GM19351 (cell line): ENCODE measurements at regions not wholly inside any gene's neighbourhood (a gene's known extent, or its start where the extent isn't known, plus 50 kb on each side); places are given as distances from the start of the nearest gene placed in this dataset.

Experiments
- ATAC-seq: cut with Tn5 transposase; IDR thresholded peaks from one replicate; pipeline ENCODE4 v1.9.1; 2021; ENCODE audit warnings: mild to moderate bottlenecking, moderate library complexity; ENCODE audit not compliant: unreplicated experiment

DNA sequence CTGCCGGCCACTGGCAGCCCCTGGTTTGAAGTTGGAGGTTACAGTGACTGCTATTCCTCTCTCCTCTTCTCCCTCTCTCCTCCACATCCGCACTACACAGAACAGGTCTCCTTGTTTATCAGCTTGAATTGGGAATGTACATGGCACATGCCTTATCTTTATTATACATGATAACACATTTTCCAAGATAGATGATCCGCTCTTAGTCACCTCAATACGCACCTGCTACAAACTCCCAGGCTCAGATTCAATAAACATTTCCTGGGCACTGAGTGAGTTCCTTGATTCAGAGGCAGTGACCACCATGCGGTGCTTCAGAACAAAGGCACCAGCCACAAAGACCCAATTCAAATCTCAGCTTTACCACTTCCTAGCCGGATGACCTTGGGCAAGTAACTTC, 227.7 kb downstream of the TSHZ3 start:
- no peak for ATAC-seq

DNA sequence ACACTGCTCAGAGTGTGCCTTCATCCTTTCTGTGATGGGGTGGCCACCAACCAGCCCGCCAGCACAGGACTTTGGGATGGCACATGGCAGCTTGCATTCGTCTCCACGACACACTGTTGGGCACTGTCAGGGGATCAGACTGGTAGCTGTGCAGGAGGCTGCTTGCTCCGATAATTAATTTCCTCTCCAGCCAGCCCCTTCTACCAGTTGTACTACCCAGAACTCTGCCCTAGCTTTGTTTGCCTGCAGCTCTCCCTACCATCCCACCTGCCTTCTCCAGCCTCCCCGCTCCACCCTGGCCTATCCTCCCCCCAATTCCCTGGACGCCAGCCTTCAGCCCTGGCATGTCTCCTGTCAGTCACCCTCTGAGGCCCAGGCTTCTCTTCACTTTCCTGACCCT, 228.3 kb downstream of the TSHZ3 start:
- no peak for ATAC-seq

DNA sequence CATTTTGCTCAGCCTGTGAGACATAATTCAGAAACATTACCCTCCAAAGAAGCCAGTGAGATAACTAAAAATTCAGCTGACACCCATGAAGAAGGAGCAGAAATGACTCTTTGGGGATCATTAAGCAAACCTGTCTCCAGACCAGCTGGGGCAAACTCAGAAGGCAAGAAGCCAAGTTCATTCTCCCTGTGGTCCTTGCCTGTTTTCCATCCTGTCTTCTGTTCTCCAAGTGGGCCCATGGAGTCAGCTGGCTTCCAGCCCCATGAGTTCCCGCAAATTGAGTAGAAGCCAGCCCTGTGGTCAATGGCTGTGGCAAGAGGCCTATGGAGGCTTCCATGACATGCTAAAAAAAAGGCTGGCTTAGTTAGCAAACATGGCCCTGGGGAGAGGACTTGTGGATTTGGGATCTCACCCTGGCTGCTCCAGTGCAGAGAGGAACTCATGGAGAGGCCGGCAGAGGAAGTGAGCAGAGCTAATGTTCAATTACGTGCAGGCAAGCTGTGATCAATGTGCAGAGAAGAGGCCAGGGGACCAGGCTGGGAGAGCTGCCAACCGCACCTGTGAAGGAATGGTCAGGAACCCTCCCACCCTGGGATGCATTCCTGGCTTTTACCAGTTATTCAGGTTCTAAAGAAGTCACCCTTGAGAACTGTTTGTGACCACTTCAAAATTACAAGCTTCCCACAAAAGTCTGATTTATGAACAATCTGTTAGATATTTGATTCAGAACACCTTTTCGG, 229.1 kb downstream of the TSHZ3 start:
- ATAC-seq, result no peak

DNA sequence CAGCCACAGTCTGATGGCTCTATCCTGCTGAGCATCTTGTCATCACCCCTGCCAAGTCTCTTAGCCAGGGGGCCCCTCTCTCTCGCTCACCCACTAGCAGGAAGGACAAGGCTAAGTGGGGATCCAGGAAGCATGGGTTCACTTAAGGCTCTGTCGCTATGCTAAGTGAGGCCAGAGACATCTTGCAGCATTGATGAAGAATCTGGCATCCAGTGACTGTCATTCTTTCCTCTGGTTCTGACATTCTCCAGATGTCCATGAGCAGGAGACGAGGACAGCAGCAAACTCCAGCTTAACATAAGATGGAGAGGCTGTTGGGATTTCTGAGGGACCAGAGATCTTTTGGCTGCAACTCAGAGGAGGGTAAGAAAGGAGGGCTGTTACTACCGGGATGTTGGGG, 230.2 kb downstream of the TSHZ3 start:
- no peak for ATAC-seq

DNA sequence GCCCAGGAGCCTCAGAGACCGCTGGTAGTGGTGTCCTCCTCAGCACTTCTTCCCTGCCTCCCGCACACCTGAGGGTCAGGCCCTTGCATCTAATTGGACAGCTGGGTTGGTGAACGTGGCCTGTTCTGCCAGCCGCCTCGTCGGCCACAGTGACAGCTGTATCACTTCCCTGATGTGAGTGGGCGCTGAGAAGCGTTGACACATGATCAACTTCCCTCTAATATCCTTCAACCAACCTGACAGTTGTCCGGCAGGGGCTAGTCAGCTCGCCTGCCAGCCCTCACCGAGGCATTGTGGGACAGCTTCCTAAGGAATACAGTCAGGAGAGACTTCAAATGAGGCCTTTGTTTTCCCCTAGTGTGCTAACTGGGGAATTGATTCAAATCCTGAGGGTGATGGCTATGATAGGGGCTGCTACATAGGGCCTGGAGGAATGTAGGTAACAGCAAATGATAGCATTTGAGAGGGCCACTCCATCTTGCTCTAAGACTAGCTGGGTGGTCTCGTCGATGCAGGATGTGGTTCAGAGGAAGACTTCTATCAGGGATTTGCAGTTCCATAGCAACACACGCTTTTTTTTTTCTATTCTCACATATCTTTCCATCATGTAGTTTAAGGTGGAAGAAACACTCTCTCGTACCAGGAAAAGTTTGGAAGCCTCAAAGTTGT, 230.8 kb downstream of the TSHZ3 start:
- ATAC-seq, result no peak

DNA sequence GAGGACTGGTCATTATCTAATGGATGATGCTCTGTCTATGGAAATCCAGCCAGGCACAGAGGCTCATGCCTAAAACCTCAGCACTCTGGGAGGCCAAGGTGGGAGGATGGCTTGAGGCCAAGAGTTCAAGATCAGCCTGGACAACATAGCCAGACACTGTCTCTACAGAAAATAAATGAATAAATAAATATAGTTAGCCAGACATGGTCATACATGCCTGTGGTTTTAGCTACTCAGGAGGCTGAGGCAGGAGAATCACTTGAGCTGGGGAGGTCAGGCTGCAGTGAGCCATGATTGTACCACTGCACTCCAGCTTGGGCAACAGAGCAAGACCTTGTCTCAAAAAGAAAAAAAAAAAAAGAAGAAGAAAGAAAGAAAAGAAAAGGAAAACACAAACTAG, 234.7 kb downstream of the TSHZ3 start:
- ATAC-seq, result no peak

DNA sequence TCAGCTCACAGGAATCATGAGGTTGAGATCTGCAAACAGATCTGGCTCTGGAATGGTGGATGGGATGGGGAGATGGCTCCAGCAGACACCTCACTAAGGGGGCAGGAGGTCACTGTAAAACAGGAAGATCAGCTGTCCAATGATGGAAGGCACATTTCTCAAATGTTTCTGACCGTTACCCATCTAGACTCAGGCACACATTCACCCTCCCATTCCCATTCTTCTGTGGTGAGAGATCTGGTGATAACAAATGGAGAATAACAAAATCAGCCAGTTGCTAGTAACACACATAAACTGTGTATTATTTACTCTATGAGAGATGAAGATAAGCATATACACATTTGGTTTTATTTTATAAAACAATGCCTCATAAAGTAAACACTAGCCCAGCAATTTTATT, 235.9 kb downstream of the TSHZ3 start:
- no peak for ATAC-seq

DNA sequence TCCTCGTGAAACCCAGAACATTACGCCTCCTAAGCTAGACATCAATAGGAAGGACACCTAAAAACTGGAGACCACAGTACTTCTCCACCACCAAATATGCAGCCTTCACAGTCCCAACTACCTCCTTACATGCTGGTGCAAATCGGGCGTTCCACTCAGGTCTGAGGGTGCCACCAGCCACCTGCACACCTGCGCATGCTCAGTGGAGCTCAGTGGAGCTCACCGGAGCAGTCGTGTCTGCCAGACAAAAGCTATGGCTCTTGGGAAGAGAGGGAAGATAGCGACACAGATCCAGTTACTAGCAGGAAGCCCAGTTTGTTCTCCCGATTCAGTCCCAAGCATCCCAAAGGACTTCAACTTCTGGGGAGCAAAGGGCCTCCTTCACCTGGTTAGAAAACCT, 237.1 kb downstream of the TSHZ3 start:
- ATAC-seq, result no peak

DNA sequence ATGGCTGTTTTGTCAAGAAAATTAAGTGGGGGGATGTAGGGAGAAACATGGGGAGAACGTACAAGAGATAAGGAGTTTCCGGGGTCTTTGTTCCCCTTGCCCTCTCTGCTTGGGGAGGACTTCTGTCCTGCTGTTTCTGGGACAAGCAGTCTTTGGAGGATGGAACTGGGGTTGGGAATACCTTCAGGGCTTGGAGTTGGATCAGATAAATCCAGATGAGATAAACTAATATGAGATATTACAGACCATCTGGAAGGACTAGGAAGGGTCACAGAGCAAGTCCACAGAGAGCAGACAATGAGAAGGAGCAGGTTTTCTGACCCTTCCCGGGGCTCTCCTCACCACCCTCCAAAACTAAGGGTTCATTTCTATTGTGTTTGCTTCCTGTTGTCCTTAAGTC, 237.5 kb downstream of the TSHZ3 start:
- ATAC-seq, result no peak

DNA sequence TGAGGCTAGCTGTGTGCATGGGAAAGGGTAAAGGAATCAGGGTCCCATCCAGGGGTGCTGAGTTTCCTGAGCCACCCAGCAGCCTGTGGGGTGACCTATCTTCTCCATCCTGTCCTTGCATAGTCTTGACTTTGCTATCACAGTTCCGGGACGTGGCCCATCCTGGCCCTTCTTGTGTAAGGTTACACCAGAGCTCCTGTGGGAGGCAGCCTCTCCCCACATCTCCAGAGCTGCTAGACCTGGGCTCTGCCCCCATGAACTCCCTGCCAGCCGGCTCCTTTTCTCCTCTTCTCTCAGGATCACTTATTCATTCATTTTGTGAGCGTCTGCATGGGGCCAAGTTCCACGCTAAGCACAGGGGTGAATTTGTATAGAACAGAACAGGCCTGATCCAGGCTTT, 238.9 kb downstream of the TSHZ3 start:
- no peak for ATAC-seq

DNA sequence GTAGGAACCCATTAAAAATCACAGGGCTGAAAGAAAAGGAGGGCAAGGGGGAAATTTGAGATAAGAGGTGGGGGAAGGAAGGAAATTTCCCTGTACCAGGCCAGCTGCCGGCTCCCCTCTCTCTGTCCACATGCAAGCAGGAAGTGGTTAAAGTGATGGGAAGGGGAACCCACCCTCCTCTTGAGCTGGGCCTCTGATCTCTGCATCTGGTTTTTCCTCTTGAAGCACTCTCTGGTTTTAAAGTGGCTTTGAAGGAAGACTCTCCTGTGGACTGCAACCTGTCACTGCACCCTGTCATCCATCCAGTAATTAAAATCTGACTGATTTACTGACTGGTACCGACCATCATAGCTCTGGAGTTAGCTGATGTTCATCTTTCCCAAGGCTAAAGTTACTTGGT, 239.6 kb downstream of the TSHZ3 start:
- no peak for ATAC-seq

DNA sequence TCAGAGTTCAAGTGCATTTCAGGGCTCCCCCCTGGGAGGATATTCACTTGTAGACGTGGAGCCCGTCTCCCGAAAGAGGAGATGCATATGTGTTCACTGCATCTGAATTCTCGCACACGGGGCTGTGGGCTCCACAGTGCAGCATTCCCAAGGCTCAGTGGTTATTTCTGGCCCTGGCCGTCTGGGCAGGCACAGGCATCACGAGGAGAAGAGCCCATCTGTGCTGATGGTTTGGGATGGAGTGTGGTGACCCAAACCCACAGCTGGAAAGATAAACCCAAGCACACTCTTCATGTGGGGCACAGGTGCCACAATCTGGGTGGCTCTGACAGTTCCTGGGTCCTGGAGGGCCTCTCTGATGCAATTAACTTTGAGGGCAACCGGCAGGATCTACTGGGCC, 242.1 kb downstream of the TSHZ3 start:
- ATAC-seq, result no peak

DNA sequence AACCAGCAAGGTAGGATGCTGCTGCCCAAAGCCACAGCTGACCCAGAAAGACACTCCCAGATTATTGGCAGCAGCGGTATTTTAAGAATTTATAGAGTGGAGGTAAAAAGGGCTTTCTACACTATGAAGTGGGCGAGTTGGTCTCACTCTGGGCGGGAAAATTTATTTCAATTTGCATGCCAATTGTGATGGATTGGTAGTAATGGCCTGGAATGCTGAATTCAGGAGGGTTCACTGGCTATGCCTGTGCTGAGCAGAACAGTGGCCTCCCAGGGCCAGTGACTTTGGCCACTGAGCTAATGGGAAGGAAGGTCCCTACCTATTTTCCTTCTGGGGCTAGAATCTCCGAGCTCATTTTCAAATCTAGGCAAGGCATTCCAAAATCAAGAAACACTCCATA, 243.5 kb downstream of the TSHZ3 start:
- no peak for ATAC-seq

DNA sequence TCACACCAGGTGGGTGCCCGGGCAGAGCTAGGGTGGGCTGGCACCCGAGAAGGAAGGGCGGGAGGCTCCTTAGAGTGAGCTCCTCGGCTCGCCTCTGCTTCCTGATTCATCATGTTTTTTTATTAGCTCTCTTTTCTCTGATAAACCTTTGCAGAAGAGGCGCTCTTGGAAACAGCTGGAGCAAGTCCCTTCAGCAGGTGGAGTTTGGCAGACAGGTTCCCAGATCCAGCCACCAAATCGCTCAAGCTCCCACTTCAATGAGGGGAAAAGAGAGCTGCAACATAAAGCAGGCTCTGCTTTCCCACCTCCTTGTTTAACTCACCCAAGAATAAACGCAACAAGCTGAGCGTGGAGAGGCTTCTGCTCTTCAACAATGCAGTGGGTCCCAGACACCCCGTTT, 244.8 kb downstream of the TSHZ3 start:
- no peak for ATAC-seq

DNA sequence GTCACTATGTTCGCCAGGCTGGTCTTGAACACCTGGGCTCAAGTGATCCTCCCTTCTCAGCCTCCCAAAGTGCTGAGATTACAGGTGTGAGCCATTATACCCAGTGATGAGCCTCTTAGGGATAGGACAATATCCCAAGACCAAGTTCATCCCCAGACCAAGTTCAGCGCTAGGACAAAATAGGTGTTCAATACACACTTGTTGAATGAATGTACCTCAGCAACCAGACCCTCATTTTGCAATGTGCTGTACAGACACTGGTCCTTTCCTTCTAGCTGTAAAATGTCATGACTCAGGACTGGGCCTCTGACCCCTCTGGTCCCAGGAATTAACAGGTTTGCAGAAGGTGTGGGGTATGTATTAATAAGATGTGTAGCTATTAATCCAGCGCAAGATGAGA, 246.0 kb downstream of the TSHZ3 start:
- no peak for ATAC-seq

DNA sequence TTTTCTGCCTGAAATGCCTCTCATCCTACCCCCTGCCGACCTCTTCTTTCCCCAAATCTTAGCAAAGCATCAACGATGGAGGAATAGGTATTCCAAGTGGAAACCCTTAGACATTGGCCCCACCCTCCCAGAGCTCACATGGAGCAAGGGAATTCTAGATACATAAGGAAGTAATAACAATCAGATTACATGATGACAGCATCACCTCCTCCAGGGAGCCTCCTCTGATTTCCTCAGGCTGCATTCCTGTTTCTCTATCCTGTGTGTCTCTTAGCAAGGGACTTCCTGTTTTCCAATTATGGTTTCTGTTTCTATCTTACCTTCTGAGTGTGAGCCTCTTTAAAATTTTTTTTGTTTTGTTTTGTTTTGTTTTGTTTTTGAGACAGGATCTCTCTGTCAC, 246.6 kb downstream of the TSHZ3 start:
- ATAC-seq, result no peak

DNA sequence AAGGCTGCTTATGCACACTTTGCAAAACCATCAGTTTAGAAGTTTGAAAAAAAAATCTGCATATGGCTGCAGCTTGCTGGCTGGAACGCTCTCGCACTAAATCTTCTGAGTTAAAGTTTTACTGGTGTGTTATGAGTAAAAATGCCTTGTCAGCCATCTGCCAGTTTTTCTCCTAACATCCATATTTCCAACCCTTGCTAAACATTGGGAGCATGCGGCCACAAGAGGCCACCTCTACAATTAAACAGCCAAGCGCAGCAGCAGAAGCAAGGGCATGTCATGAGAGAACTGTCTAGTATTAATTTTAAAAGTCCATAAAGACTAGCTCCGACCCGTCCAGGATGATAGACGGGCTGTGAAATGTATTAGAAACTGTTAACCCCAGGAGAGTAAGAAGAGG, 248.3 kb downstream of the TSHZ3 start:
- no peak for ATAC-seq

DNA sequence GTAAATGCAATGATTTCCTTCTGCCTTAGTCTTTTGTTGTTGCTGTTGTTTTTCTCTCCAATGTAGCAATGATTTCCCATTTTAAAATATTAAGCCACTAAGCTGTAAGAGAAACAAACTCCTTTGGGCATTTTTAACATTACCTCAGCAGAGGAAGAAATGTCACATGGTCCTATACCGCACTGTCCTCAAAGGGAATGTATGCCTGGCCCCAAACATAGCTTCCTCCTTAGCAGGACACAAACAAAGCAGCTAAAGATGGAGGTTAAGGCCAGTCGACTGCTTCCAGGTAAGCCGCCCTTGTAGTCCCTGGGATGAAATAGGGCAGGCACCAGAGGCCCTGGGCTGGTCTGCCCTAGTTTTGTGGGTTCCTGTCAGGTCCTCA, 249.0 kb downstream of the TSHZ3 start:
- no peak for ATAC-seq

DNA sequence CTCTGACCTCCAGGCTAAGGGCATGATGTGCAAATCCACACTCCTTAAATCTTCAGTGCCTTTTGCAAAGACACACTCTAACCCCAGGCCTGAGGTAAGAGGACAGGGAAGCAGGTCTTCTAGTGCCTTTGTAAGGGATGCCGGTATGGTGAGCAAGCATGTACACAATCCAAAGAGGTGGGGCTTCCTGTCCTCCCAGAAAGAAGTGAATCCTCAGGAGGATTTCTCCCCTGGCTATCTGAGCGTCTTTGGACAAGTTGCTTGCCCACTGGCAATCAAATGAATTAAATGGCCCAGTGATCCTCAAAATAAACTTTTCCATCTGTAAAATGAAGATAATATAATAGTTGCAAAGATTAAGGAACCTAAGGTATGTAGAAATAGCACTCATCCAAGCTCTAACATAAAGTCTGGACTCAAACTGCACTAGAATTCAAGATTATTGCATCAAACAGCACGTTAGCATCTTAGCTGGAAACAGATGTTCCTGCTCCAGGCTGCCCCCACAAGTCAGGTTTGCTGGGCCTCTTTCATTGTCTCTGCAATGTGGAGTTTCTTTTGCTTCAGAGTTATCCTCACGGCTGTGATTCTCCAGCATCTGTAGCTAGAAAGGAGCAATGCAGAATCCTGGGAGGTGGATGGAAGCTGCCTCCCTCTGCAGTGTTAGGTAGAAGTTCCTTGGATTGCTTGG, 249.6 kb downstream of the TSHZ3 start:
- no peak for ATAC-seq

DNA sequence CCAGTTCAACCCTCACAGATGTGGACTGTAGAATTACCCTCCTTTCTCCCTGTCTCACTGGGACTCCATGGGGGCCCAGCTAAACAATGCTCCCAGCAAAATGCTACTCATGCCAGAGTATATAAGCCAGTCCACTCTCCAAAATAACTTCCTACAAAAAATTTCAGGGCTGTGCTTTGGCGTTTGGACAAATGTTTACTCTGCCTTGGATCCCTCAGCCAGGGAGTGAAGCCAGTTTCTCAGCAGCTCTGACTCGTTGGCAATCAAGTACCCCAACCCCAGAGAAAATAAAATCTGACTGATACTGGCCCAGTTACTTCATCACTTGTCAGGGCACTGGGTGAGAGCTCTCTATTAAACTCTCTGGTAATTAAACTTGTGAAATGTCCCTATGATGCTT, 250.4 kb downstream of the TSHZ3 start:
- ATAC-seq, result no peak

DNA sequence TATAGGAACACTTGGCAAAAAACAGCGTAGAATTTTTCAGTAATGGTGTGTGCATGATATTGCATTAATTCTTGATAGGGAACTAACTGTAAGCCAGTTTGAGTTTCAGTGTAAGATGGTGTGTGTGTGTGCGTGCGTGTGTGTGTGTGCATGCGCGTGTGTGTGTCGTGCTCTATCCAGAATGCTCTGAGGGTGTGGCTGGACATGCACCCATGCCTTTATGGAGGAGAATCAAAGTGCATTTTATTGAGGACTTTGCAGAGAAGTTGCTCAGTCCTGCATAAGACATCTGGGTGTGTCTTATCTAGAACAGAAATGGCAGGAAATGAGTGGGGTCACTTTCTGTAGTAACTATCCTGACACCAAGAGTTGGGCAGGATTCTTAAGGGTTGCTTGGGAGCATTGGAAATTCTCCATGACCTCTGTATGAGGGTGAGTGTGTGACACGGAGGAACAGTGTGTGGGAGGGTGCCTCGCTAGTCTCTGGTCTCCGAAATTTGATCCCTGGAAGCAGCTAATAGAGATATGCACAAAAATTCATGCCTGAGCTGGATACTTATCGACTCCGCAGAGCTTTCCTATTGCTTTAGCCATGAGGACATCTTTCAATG, 252.2 kb downstream of the TSHZ3 start:
- no peak for ATAC-seq
